GM12892 (cell line): ENCODE measurements at regions not wholly inside any gene's neighbourhood (a gene's known extent, or its start where the extent isn't known, plus 50 kb on each side); places are given as distances from the start of the nearest gene placed in this dataset.
"Not testable (repeated sequence)": the region's sequence is repeated elsewhere in the genome, so short reads cannot be mapped to it uniquely, and the experiment has no call there.

Experiments used
- POLR2AphosphoS5 ChIP-seq: IDR thresholded peaks from 2 replicates; pipeline ENCODE4 v1.6.1; 2011; ENCODE audit warnings: low read depth, low read length, control low read depth
- TAF1 ChIP-seq: IDR thresholded peaks from 2 replicates; pipeline ENCODE4 v1.6.1; 2011; ENCODE audit warnings: low read depth, mild to moderate bottlenecking, control low read depth, low read length, borderline replicate concordance

DNA sequence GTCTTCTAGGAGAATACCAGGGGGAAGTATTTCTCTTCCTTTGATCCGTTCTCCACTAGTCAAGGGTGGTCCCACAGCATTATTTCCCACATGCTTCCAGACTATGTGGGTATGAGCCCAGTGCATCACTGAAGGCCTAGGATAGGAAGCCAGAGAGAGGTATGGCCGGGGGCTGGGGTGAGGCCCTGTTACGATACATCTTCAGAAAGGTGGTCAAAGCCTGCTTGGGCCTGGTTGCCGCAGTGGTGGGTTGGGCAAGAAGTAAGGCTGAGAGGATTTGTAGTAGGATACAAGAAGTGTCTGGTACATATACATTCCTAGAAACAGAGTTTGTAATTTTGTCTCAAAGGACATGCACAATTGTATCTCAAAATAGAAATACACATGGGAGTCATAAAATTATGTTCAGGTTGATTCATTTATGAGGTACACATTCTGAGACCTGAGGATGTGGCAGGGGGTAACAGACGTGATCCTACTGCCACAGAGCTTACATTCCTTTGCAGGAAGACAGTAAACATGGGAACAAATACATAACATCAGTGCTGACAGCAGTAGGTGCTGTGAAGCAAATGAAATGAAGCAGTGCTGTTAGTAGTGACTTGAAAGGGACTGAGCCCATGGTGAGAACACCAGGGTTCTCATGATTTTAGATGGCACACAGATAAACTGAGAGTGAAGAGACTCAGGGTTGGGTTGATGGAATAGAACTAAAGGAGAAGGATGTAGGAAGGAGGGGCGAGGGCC lies 50.6 kb upstream of the FABP2 start:
- not testable (repeated sequence) for TF ChIP-seq POLR2AphosphoS5, TAF1
